ENCODE measurements at regions not wholly inside any gene's neighbourhood (a gene's known extent, or its start where the extent isn't known, plus 50 kb on each side); places are given as distances from the start of the nearest gene placed in this dataset.

- no peak overlapping the region for H3K27ac ChIP-seq (ENCODE audit: low read depth, low read length)
- no peaks in the 10 kb centered on the region for H3K4me1 ChIP-seq (ENCODE audit: insufficient read depth, low read length)
- Mint-ChIP-seq H3K27ac (ENCODE audit: unreplicated experiment) (no peak overlapping the region), H3K36me3 (ENCODE audit: low read depth, unreplicated experiment) (no peaks in the 10 kb centered on the region), H3K27me3 (ENCODE audit: low read depth, unreplicated experiment) (no peaks in the 10 kb centered on the region), H3K4me1 (ENCODE audit: low read depth, unreplicated experiment) (no peaks in the 10 kb centered on the region), H3K9me3 (ENCODE audit: unreplicated experiment) (no peaks in the 10 kb centered on the region), H3K4me3 (ENCODE audit: unreplicated experiment) (no peak overlapping the region)
- H3K27me3 ChIP-seq (ENCODE audit: insufficient read depth, low read length) = no peaks in the 10 kb centered on the region
- no peak overlapping the region for H3K4me3 ChIP-seq (ENCODE audit: insufficient read depth, low read depth, low read length)
- no peaks in the 10 kb centered on the region for H3K36me3 ChIP-seq (ENCODE audit: insufficient read depth, low read length)
- H3K79me2 ChIP-seq (ENCODE audit: insufficient read depth, low read length) = no peaks in the 10 kb centered on the region
- no peak for TF ChIP-seq CTCF (IDR thresholded peaks at IDR 0.05; ENCODE audit: insufficient read depth, low read depth, low read length)
- TF ChIP-seq EZH2 (IDR thresholded peaks at IDR 0.05; ENCODE audit: insufficient read depth, low read length) = no peak
- DNase-seq (ENCODE audit: low read depth) = no peak
- H3K9ac ChIP-seq (ENCODE audit: low read length) = no peak overlapping the region
- no peak overlapping the region for H3K4me2 ChIP-seq (ENCODE audit: low read length)
- no peaks in the 10 kb centered on the region for H4K20me1 ChIP-seq (ENCODE audit: insufficient read depth, low read length)
- no peak overlapping the region for H2AFZ ChIP-seq (ENCODE audit: low read depth, low read length)
- no peak for FAIRE-seq
- H3K9me3 ChIP-seq (ENCODE audit: insufficient read depth, low read depth, low read length) = no peaks in the 10 kb centered on the region
Observed at GRCh38 chr4:160399826-160400225, 1296.9 kb downstream of the RAPGEF2 start.

GRCh38 chr4:160403081-160403480 is 1300.2 kb downstream of the RAPGEF2 start:
- Histone ChIP-seq H3K4me1 (ENCODE audit: insufficient read depth, low read length) (no peaks in the 10 kb centered on the region), H3K36me3 (ENCODE audit: insufficient read depth, low read length) (no peaks in the 10 kb centered on the region), H3K79me2 (ENCODE audit: insufficient read depth, low read length) (no peaks in the 10 kb centered on the region), H3K27ac (ENCODE audit: low read depth, low read length) (no peak overlapping the region), H3K9ac (ENCODE audit: low read length) (no peak overlapping the region), H3K4me2 (ENCODE audit: low read length) (no peak overlapping the region), H3K9me3 (ENCODE audit: insufficient read depth, low read depth, low read length) (no peaks in the 10 kb centered on the region), H4K20me1 (ENCODE audit: insufficient read depth, low read length) (no peaks in the 10 kb centered on the region), H3K27me3 (ENCODE audit: insufficient read depth, low read length) (no peaks in the 10 kb centered on the region), H2AFZ (ENCODE audit: low read depth, low read length) (no peak overlapping the region), H3K4me3 (ENCODE audit: insufficient read depth, low read depth, low read length) (no peak overlapping the region)
- Mint-ChIP-seq H3K36me3 (ENCODE audit: low read depth, unreplicated experiment) (no peaks in the 10 kb centered on the region), H3K27ac (ENCODE audit: unreplicated experiment) (no peak overlapping the region), H3K4me1 (ENCODE audit: low read depth, unreplicated experiment) (peaks cover 14% of the 10 kb centered on the region), H3K9me3 (ENCODE audit: unreplicated experiment) (no peaks in the 10 kb centered on the region), H3K4me3 (ENCODE audit: unreplicated experiment) (no peak overlapping the region), H3K27me3 (ENCODE audit: low read depth, unreplicated experiment) (no peaks in the 10 kb centered on the region)
- FAIRE-seq (no peak), DNase-seq (ENCODE audit: low read depth) (no peak)
- no peak for TF ChIP-seq CTCF (IDR thresholded peaks at IDR 0.05; ENCODE audit: insufficient read depth, low read depth, low read length)
- TF ChIP-seq EZH2 (IDR thresholded peaks at IDR 0.05; ENCODE audit: insufficient read depth, low read length) = no peak

GRCh38 chr4:160406263-160406825 is 1303.5 kb downstream of the RAPGEF2 start:
- peaks cover 14% of the 10 kb centered on the region for H3K4me1 Mint-ChIP-seq (ENCODE audit: low read depth, unreplicated experiment)
- H3K36me3 Mint-ChIP-seq (ENCODE audit: low read depth, unreplicated experiment) = no peaks in the 10 kb centered on the region
- no peaks in the 10 kb centered on the region for H3K27me3 Mint-ChIP-seq (ENCODE audit: low read depth, unreplicated experiment)
- Histone ChIP-seq H3K4me2 (ENCODE audit: low read length) (no peak overlapping the region), H3K9me3 (ENCODE audit: insufficient read depth, low read depth, low read length) (no peaks in the 10 kb centered on the region), H3K36me3 (ENCODE audit: insufficient read depth, low read length) (no peaks in the 10 kb centered on the region), H2AFZ (ENCODE audit: low read depth, low read length) (no peak overlapping the region), H3K4me1 (ENCODE audit: insufficient read depth, low read length) (no peaks in the 10 kb centered on the region), H3K9ac (ENCODE audit: low read length) (no peak overlapping the region), H3K4me3 (ENCODE audit: insufficient read depth, low read depth, low read length) (no peak overlapping the region), H3K27ac (ENCODE audit: low read depth, low read length) (no peak overlapping the region), H3K27me3 (ENCODE audit: insufficient read depth, low read length) (no peaks in the 10 kb centered on the region), H3K79me2 (ENCODE audit: insufficient read depth, low read length) (no peaks in the 10 kb centered on the region), H4K20me1 (ENCODE audit: insufficient read depth, low read length) (no peaks in the 10 kb centered on the region)
- TF ChIP-seq CTCF (IDR thresholded peaks at IDR 0.05; ENCODE audit: insufficient read depth, low read depth, low read length) (no peak), EZH2 (IDR thresholded peaks at IDR 0.05; ENCODE audit: insufficient read depth, low read length) (no peak)
- FAIRE-seq (no peak), DNase-seq (ENCODE audit: low read depth) (no peak)
- no peak overlapping the region for H3K27ac Mint-ChIP-seq (ENCODE audit: unreplicated experiment)
- H3K9me3 Mint-ChIP-seq (ENCODE audit: unreplicated experiment) = no peaks in the 10 kb centered on the region
- H3K4me3 Mint-ChIP-seq (ENCODE audit: unreplicated experiment) = no peak overlapping the region
